PC-9 (cell line): ENCODE measurements at regions not wholly inside any gene's neighbourhood (a gene's known extent, or its start where the extent isn't known, plus 50 kb on each side); places are given as distances from the start of the nearest gene placed in this dataset.

ENCODE experiments used
- CTCF ChIP-seq: fragments of 200-600 bp; sonication (generic); conservative IDR thresholded peaks from 2 replicates; pipeline ENCODE4 v1.6.1; 2017; ENCODE audit warnings: mixed run types, antibody characterized with exemption, mild to moderate bottlenecking, moderate library complexity
- EZH2 ChIP-seq: fragments of 200-600 bp; sonication (generic); IDR thresholded peaks from 2 replicates; pipeline ENCODE4 v1.8.0; 2017; ENCODE audit warnings: antibody characterized with exemption, low read depth

- TF ChIP-seq CTCF = no peak
- TF ChIP-seq EZH2 = no peak
These were observed 782.9 kb downstream of the CCSER2 start for GRCh38 chr10:85111271-85111670.
